ENCODE measurements at regions not wholly inside any gene's neighbourhood (a gene's known extent, or its start where the extent isn't known, plus 50 kb on each side); places are given as distances from the start of the nearest gene placed in this dataset.

DNA sequence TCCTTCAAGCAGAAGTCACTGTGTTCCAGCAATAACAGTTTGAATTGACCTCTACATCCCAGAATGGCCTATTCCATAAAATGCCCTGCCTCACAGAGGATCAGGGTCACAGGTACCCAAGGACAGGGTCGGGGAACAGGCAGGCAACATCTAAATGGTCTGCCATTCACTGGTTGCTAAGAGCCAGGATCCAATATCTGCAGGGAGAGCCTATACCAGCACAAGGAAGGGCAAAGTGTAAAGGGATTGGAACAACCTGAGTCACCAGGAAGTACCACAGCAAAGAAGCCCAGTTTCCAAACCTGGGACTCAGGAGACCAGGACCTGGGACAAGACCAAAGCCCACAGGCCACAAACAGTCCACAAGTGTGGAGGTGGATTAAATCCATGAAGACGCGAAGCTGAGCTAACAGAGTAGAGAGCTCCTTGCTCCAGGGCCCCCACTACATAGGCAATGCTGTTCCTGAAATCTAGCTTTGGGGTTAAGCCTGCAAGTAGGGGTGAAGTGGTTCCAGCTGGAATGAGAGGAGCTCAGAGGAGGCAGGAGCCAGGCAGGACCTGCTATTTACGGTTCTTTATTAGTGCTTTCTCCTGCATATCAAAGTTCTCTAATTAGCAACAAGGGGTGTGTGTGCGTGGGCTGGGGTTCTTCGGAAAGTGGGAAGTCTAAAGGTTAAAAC lies 274.3 kb downstream of the BCL11B start:
- no peak for DNase-seq

DNA sequence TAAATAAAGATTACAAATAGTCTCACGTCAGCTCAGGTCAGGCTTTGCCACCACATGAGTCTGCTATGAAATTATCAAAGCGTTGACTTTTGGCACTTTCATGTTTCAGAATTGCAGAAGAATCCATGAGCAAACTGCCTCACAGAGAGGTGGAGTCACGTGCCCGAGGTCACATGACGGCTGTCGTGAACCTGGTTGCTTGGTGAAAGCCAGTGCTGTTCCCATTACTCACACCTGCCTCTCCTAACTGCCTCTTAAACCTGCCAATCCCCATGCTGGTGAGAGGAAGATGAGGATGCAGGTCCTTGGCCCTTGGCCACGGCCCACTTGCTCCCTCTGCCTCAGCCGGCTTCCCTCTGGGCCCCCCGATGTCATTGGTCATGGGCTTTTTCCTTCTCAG lies 272.7 kb downstream of the BCL11B start:
- DNase-seq = no peak

DNA sequence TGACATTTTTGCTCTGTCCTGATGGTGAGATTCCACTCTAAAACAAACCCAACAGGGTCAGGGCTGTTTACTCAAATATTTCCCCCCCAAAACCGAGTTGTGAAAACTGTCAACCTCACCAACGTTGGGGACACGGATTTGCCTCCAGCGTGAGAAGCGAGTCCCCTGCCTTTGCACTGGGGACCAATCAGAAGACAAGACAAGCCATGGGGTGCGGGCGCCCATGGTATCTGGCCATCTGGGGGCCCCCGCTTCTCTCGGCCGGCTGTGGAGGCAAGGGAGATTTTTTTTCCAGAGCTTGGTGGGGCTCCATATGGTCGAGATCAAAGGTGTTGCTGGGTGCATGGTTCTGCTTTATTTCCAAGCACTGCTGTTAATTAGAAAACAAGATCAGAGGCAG lies 272.1 kb downstream of the BCL11B start:
- DNase-seq = no peak

DNA sequence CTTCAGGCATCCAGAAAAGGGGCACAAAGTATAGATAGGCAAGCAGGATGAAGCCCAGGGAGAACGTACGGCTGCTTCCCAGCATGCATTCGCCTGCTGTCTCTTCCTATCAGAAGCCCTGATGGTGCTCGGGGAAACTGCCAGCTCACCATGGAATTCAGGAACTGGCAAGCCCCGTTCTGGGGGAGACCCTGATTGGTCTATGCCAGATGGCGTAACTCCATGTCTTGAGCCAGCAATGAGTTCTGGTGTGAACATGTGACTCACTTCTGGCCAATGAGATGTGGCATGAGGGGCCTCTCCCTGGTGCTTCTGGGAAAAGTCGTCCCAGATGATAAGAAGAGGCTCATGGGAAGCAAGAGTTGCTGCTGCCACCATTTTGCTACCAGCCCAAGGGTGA lies 270.8 kb downstream of the BCL11B start:
- no peak for DNase-seq

DNA sequence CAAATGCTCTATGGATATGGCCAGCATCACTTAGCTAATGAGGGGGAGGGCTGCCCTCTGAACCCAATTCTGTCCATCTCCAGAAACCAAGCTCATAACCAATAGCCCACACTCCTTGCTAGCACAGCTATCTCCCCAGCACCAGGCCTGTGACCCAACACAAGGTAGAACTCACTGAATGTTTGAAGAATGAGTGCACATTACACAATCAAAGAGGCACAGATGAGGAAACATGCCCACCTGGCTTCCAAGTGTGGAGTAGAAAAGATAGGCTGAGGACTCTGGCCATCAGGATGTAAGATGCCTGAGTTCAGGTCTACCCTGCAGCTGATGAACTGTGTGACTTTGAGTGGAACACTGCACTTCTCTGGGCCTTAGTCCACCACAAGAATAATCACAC lies 268.4 kb downstream of the BCL11B start:
- DNase-seq = no peak

DNA sequence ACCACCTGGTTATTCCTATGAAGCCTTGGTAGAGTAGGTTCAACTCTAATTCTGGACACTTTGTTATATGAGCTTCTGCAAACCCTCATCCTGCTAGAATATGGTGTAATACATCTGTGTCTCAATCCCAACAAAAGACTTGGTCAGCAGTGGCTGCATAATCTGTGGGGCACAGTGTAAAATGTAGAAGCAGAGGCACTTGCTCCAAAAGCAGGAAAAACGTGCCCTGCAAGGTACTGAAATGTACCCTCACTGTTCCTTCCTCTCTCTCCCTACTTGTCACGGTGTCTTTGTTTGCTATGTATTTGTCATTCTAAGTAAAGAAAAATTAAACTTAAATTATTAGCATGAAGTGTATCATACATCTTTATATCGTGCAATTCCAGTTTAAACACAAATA lies 267.9 kb downstream of the BCL11B start:
- peak; percentile 11 to 20 for DNase-seq

DNA sequence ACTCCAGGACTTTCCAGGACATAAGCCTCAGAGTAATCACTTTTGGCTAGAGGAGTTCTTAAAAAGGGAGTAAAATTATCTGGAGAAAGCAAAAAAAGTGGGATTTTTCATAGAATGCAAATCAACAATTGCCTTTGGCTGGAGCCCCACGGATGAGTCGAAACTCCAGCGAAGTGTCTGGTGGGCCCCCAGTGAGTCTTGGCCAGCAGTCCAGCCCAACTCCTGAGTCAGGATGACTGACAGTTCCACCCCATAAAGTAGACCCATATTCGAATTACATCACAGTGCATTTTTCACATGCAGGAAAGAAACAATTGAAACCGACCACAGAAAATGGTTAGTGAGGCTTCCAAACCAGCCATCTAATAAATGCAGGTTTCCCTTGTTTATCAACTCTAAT lies 265.7 kb downstream of the BCL11B start:
- no peak for DNase-seq

DNA sequence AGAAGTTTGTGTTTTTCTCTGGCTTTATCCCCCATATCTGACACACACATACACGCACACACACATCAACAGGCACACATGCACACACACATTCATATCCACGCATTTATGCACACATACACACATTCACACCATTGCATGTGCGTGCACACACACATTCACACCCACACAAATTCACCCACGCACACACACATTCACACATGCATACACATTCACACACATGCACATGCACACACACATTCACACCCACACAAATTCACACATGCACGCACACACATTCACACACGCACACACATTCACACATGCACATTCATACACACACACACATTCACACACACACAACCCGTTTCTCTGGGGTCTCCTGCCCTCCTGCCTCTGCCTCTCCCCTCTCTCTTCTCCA lies 264.2 kb downstream of the BCL11B start:
- DNase-seq = no peak

DNA sequence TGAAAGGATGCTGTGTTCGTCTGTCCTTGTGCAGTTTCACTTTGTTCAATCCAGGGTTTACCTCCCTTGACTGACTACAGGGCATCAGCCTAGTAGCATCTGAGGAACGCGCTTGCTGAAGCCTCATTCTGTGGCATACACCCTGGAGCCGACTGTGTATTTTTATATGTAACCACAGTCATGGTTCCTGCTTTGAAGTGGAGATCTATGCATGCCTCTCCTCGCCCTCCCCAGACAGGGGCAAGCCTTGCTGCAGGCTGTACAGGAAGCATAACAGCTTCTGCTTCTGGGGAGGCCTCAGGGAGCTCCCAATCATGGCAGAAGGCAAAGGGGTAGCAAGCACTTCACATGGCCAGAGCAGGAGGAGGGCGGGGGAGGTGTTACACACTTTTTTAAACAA lies 262.1 kb downstream of the BCL11B start:
- DNase-seq = no peak

DNA sequence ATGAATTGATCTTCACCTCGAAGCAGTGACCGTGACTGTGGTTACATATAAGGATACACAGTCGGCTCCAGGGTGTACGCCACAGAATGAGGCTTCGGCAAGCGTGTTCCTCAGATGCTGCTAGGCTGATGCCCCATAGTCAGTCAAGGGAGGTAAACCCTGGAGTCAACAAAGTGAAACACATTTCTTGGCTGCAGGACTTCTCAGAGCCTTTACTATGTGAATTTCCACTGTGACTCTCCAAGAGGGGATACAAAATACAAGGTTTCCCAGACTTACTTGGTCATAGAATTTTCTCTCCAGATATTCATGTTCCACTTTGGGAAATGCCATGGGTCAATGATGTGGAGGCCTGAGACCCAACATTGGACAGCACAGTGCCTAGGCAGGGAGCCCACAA lies 260.6 kb downstream of the BCL11B start:
- DNase-seq = no peak

DNA sequence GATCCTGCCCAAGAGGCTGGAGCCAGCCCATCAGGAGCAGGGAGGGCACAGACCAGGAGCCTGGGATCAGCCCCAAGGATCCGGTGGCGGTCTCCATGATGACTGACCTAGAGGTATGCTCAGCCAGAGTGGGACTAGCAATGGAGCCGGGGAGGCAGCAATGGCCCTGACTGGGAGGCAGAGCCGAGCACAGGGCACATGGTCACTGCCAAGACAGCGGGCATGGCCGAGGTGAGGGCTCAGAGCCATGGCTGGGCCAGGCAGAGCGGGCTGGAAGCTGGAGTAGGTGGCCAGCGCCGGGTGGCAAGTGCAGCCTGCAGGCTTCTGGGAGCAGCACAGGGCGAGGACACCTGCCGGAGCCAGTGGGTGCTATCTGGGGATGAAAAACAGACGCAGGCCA lies 259.3 kb downstream of the BCL11B start:
- no peak for DNase-seq

DNA sequence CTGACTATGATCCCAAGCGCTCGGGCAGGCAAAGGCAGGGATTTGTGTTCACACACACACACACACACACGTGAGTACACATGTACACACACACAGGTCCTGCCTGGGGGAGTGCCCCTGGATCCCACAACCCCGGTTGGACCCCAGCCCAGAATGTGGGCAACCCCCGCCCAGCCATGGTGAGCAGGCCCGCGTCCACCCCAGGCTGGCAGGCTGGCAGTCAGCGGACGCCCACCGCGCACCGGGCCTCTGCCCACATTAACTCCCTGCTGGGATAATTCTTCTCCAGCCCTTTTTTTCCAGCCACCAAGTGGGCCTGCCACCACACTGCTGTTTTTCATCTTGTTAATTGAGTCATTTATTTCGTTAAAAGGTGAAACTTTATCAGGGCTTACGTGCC lies 256.2 kb downstream of the BCL11B start:
- no peak for DNase-seq

DNA sequence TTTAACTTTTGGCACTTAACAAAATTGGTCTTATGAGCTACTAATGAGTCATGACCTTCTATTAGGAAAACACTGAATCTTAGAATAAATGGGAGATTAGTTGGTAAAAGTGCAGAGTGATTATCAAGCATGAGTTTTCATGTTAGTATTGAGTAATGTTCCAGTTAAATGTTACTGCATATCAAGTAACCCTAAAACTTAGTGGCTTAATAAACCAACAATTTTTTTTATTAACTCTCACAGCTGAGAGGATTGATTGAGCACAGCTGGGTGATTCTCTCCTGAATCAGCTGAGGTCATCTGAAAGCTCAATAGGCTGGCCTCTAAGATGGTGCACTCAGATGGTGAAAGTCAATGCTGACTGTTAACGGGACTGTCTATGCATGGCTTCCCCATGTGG lies 248.6 kb downstream of the BCL11B start:
- no peak for DNase-seq

DNA sequence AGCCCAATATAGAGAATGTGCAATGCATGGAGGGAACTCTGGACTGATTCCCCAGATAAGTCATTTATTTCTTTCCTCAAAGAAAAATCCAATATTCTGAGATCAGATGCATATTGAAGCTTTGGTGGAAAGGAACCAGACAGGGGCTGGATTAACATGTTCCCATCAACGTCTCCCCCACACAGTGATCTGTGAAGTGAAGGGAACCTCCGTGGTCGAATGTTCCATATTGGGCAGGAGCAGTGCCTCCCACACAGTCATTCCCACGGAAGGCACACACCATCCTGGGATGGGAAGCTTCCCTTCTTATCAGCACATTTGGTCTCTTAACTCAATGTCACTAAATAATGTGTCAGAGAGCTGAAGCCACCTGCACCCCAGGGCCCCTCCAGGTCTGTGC lies 247.1 kb downstream of the BCL11B start:
- DNase-seq = no peak

DNA sequence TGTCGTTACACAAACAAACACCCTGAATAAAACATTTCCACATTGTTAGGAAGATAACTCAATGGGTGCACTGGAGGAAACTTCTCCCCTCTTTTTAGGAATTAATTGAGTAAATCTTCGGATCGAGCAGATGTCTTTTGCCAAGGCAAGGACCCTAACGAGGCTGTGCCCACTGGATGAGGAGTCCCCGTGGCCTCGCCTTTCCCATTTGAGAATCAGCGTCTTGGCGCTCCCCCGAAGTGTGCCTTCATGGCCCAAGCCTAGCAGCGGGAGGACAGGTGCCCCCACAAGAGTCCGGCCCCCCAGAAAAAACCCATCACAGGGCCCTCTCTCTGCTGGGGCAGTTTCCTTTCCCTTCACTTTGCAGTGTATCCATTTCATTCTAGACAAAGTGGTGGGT lies 246.6 kb downstream of the BCL11B start:
- no peak for DNase-seq

DNA sequence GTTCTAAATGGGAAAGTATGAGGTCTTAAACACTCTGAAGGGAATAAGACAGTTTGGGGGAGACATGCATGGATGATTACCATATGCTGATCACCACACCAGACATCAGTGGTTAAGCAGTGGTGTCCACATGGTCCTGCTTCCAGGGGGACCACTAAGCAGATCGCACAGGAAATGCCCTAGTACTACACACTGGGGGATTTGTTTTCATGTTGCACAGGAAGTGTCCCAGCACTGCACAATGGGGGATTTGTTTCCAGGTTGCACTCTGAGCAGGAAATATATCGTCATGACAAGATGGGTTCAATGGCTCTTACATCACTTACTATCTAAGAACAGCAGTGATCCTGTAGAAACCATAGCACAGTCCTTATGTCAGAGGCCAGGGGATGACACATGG lies 245.5 kb downstream of the BCL11B start:
- DNase-seq = no peak

DNA sequence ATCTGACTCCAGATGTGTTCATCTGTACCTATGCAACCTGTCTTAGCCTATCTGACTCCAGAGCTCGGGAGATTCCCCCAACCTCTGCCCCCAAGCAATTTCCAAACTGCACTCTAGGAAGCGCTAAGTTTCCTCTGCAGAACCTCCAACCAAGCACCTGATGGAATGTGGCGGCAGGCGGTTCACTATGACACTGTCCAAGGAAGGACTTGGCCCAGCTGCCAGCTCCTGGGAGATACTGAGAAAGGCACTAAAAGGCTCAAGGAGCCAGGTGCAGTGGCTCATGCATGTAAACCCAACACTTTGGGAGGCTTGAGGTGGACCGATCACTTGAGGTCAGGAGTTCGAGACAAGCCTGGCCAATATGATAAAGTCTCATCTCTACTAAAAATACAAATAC lies 244.0 kb downstream of the BCL11B start:
- no peak for DNase-seq

DNA sequence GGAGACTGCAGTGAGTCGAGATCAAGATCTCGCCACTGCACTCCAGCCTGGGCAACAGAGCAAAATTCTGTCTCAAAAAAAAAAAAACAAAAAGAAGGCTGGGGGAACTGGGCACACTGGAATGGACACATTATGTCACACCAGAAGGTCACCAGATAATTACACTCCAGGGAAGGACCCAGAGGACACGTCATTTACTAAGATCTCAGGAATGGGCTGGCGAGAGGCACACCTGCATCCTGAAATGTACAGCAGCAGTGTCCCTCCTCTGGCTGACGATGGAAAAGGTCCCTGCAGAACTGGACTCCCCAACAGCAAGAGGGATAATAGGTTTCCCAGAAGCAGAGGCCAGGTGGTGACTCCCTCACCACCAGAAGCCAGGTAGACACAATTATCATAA lies 243.5 kb downstream of the BCL11B start:
- DNase-seq = no peak

DNA sequence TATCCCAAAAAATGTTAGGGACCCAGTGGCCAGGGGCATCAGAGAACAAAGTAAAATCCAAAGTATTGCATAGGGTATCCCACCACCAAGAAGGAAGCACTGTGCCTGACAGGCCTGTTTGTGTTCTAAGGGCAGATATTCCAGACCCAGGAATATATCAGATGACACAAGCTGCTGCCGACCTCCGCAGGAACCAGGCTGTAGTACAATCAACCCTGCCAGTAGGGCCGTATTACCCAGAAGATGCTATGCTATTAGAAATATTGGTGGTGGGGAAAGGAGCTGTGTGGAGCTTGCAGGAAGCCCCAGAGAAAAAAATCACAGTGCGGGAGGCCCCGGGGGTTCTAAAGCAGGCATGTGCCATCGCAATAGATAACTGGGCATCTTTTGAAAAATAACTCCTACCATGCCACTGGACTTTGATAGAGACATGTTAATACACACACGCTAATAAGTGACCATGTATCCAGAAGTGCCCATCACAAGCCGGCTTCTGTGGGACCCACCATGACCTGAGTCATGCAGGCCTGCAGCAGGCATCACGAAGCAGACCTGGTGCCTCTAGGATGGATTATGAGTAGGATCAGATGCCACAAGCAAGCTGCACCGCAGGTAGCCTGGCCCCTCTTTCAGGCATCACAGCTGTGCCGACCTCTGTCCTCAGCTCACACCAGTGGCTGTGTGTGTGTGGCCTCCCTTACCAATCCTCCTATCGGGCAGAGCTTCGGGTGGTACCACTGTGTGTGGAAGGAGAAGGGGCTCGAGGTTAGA lies 242.7 kb downstream of the BCL11B start:
- DNase-seq = no peak

DNA sequence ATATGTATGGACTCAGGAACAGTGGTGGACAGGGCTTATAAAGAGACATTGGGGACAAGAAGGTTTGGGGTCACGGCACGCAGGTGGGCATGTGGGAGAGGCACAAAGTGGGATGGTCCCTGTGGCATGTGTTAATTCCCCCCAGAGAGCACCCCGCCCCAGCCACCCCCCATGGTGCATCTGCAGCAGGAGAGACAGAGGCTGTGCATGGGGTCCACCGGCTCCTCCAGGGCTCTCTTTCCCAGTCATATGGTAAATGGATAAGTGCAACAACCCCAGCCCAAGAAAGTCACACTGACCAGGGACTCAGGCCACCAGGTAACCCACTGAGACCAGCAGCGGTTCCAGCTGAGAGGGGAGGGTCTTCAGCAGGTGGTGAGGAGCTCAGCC lies 242.1 kb downstream of the BCL11B start:
- DNase-seq = no peak

DNA sequence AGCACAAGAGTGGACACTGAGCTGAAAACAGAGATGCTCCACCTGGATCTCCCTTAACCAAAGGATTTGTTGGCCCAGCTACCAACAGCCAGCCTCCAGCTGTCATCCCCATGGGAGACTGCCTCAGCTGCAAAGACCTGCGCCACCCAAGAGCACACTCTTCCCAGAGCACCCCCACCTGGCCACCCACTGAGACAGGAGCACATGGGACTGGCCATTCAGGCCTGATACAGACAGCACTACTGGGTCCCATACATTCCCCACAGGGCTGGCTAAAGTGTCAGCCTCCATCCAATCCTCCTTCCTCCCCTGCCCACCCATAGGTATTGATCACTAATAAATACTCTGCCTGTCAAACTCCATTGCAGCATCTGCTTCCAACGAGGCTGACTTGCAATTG lies 241.5 kb downstream of the BCL11B start:
- DNase-seq = no peak

DNA sequence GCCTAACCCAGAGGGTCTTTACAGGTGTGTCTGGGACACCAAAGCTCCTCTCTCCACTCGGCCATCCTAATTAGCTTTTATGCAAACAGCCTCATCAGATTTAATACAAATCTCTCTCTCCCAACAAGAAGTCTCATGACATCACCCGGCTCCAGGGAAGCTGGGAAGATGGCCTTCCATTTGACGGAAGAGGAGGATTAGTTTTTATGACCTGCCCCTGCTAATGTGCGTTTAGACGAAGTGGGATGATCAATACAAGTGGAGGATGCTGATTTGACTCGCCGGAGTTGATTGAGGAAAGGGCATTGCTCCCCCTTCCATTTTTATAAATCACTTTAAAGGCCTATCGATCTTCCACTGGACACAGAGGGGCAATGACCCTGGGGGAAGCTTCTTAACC lies 239.2 kb downstream of the BCL11B start:
- no peak for DNase-seq

DNA sequence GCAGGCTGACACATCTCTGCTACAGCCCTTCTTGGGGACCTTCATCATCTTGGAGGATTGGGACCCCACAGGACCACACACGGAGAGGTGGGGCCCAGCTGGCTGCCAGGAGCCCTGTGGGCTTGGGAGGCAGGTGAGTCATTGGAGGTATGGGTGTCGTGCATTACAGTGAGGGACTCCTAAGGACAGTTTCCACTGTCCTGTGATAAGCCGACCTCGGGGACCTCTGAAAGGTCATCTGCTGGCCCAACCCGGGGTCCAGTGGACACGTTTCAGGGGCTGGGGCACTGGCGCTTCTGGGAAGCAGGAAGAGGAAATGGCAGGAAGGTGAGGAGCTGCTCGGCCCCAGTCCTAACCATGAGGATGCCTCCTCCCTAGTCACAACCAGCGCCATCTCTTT lies 238.0 kb downstream of the BCL11B start:
- DNase-seq = no peak

DNA sequence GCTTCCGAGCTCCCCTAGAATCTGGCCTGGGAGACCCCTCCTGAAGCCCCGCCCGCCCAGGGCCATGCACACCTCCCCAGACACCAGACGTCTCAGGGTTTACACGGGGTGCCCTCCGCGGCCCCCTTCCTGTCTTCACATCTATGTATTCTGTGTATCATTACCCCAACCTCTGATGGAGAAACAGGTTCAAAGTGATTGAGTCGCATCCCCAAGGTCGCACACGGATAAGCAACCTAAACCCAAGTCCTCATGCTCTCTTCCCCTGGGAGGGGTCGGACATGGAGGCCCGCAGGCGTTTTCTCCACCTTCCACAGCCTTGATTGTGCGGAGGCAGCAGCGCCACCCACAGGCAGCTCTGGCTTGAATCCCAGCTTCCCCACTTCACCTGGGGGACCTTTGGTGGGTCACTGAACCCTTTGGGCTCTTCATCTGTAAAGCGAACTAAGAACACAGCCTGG lies 237.3 kb downstream of the BCL11B start:
- DNase-seq = no peak

All from right lung (tissue), 2 donors.